CD14-positive monocyte (primary cell): ENCODE measurements at regions not wholly inside any gene's neighbourhood (a gene's known extent, or its start where the extent isn't known, plus 50 kb on each side); places are given as distances from the start of the nearest gene placed in this dataset.
A peak's percentile ranks its signal among the peaks of the same experiment; 100 is the strongest.

Experiments used
- DNase-seq, 3 donors: peaks; one replicate each; pipeline ENCODE4 v3.0.0-alpha.2; 2011 to 2022
- H2AFZ ChIP-seq: 2 replicates; pipeline ENCODE4 v1.6.0; 2012; ENCODE audit warnings: mild to moderate bottlenecking, low read depth, low read length, inconsistent platforms; ENCODE audit not compliant: insufficient read depth, poor library complexity, severe bottlenecking
- H3K27ac ChIP-seq, 2 donors: 1 replicate in 1 of 2; 2 replicates in 1 of 2; pipeline ENCODE4 v1.5.1; 2012 to 2013; ENCODE audit warnings: low read length in 2 of 2, control low read depth in 1 of 2, inconsistent platforms in 1 of 2, low read depth in 1 of 2, mild to moderate bottlenecking in 1 of 2
- H3K27me3 ChIP-seq, 2 donors: one replicate each; pipeline versions ENCODE4 v1.6.0 to v1.6.1; 2011 to 2013; ENCODE audit warnings: low read length in 2 of 2; ENCODE audit not compliant: control insufficient read depth in 2 of 2, insufficient read depth in 2 of 2
- H3K36me3 ChIP-seq, 2 donors: replicated peaks in 1 of 2; 1 replicate in 1 of 2; 2 replicates in 1 of 2; pipeline versions ENCODE4 v1.5.1 to v1.6.1; 2012 to 2013; ENCODE audit warnings: low read length in 2 of 2, control low read depth in 1 of 2, inconsistent platforms in 1 of 2, mild to moderate bottlenecking in 1 of 2; ENCODE audit not compliant: insufficient read depth in 2 of 2, control insufficient read depth in 1 of 2
- H3K4me1 ChIP-seq, 2 donors: 1 replicate in 1 of 2; 2 replicates in 1 of 2; pipeline versions ENCODE4 v1.5.1 to v1.6.1; 2012 to 2013; ENCODE audit warnings: low read length in 2 of 2, control low read depth in 1 of 2, inconsistent platforms in 1 of 2, mild to moderate bottlenecking in 1 of 2, moderate library complexity in 1 of 2; ENCODE audit not compliant: insufficient read depth in 2 of 2, control insufficient read depth in 1 of 2
- H3K4me2 ChIP-seq: replicated peaks from 2 replicates; pipeline ENCODE3; 2012; ENCODE audit warnings: low read length, moderate library complexity, mild to moderate bottlenecking; ENCODE audit not compliant: poor library complexity, severe bottlenecking; ENCODE audit errors: extremely low read depth
- H3K4me3 ChIP-seq, 3 experiments: fragments of 200-600 bp in 1 of 3; sonication (generic) in 1 of 3; replicated peaks in 1 of 3; 1 replicate in 2 of 3; 2 replicates in 1 of 3; pipeline ENCODE4 v1.5.1; 2011 to 2013; ENCODE audit warnings: low read length in 3 of 3, mild to moderate bottlenecking in 3 of 3, control low read depth in 2 of 3, low read depth in 2 of 3, inconsistent platforms in 1 of 3, moderate library complexity in 1 of 3
- H3K79me2 ChIP-seq: 2 replicates; pipeline ENCODE4 v1.6.0; 2012; ENCODE audit warnings: mild to moderate bottlenecking, control low read depth, inconsistent platforms, low read length, moderate library complexity; ENCODE audit not compliant: insufficient read depth
- H3K9ac ChIP-seq: 2 replicates; pipeline ENCODE4 v1.6.0; 2017; ENCODE audit warnings: low read length, mild to moderate bottlenecking; ENCODE audit not compliant: insufficient read depth, poor library complexity, severe bottlenecking
- H3K9me3 ChIP-seq, 2 donors: replicated peaks in 1 of 2; 1 replicate in 1 of 2; 2 replicates in 1 of 2; pipeline versions ENCODE4 v1.5.1 to v1.6.1; 2012 to 2013; ENCODE audit warnings: low read length in 2 of 2, control low read depth in 1 of 2; ENCODE audit not compliant: control insufficient read depth in 1 of 2, insufficient read depth in 1 of 2
- H4K20me1 ChIP-seq: 2 replicates; pipeline ENCODE4 v1.6.0; 2012; ENCODE audit warnings: mild to moderate bottlenecking, low read length, control low read depth, moderate library complexity; ENCODE audit not compliant: insufficient read depth
- H3K27ac Mint-ChIP-seq, 7 donors: one replicate each; pipeline ENCODE4 v1.8.0; 2020; ENCODE audit warnings: mild to moderate bottlenecking in 7 of 7, mixed read lengths in 7 of 7, moderate library complexity in 6 of 7, inconsistent platforms in 2 of 7
- H3K27me3 Mint-ChIP-seq, 3 donors: one replicate each; pipeline ENCODE4 v1.8.0; 2021 to 2022; ENCODE audit warnings: low read depth in 3 of 3, mild to moderate bottlenecking in 3 of 3, mixed read lengths in 3 of 3, moderate library complexity in 3 of 3, inconsistent platforms in 1 of 3
- H3K36me3 Mint-ChIP-seq, 2 donors: one replicate each; pipeline ENCODE4 v1.8.0; 2020; ENCODE audit warnings: mixed read lengths in 2 of 2, inconsistent platforms in 1 of 2, mild to moderate bottlenecking in 1 of 2
- H3K4me1 Mint-ChIP-seq: one replicate; pipeline ENCODE4 v1.8.0; 2020; ENCODE audit warnings: mild to moderate bottlenecking, mixed read lengths
- H3K4me3 Mint-ChIP-seq, 2 donors: one replicate each; pipeline ENCODE4 v1.8.0; 2020; ENCODE audit warnings: mild to moderate bottlenecking in 2 of 2, mixed read lengths in 2 of 2, moderate library complexity in 1 of 2
- H3K9me3 Mint-ChIP-seq, 7 donors: one replicate each; pipeline ENCODE4 v1.8.0; 2020 to 2022; ENCODE audit warnings: mixed read lengths in 7 of 7, mild to moderate bottlenecking in 6 of 7, moderate library complexity in 6 of 7, inconsistent platforms in 2 of 7
- CTCF ChIP-seq: fragments of 200-600 bp; IDR thresholded peaks from one replicate; pipeline ENCODE4 v1.8.0; 2022; ENCODE audit warnings: antibody characterized with exemption, mild to moderate bottlenecking
- WGBS: methylation state at CpG from one replicate; pipeline ENCODE4 v1.1.5; 2013; ENCODE audit warnings: missing lambda C conversion rate; ENCODE audit not compliant: insufficient coverage; 5-methylcytosine and 5-hydroxymethylcytosine counted together
- intact Hi-C, 2 donors: fragments of 100-400 bp; cut with micrococcal nuclease; formaldehyde crosslinking; loops; one replicate each; pipeline versions ENCODE4 v1.15.0 to v1.15.1; 2023

GRCh38 chr2:236855176-236855865 is 230.4 kb upstream of the COPS8 start:
- Mint-ChIP-seq H3K27ac (peak overlapping the region in 1 of 7 donors; percentile 24), H3K4me3 (peak overlapping the region in 1 of 2 donors; percentile 67), H3K9me3 (peaks cover 0 to 17% (median 0%) of the 10 kb centered on the region in 7 donors), H3K4me1 (peaks cover 3% of the 10 kb centered on the region), H3K27me3 (peaks cover 30 to 47% (median 46%) of the 10 kb centered on the region in 3 donors), H3K36me3 (no peaks in the 10 kb centered on the region)
- Histone ChIP-seq H3K27ac (no peak overlapping the region), H2AFZ (no peak overlapping the region), H3K4me3 (no peak overlapping the region), H3K4me1 (no peaks in the 10 kb centered on the region), H3K36me3 (no peaks in the 10 kb centered on the region), H3K9me3 (no peaks in the 10 kb centered on the region), H3K27me3 (peaks cover 4 to 10% of the 10 kb centered on the region in 2 donors), H3K9ac (no peak overlapping the region), H3K4me2 (no peak overlapping the region), H4K20me1 (no peaks in the 10 kb centered on the region), H3K79me2 (no peaks in the 10 kb centered on the region)
- no peak for DNase-seq
- intact Hi-C loops: no loop called here
- no peak for TF ChIP-seq CTCF
- 98% methylated on average over 9 of the region's 9 CpGs for WGBS

GRCh38 chr2:236855866-236856847 is 229.5 kb upstream of the COPS8 start:
- Mint-ChIP-seq H3K27me3 (peaks cover 30 to 46% (median 46%) of the 10 kb centered on the region in 3 donors), H3K27ac (no peak overlapping the region), H3K9me3 (peaks cover 0 to 17% (median 0%) of the 10 kb centered on the region in 7 donors), H3K36me3 (no peaks in the 10 kb centered on the region), H3K4me1 (peaks cover 3% of the 10 kb centered on the region), H3K4me3 (peak overlapping the region in 1 of 2 donors; percentile 67)
- H3K9me3 ChIP-seq: no peaks in the 10 kb centered on the region
- peaks cover 4 to 10% of the 10 kb centered on the region in 2 donors for H3K27me3 ChIP-seq
- no peak for TF ChIP-seq CTCF
- intact Hi-C loops: no loop called here
- H2AFZ ChIP-seq: no peak overlapping the region
- H3K79me2 ChIP-seq: no peaks in the 10 kb centered on the region
- H3K4me3 ChIP-seq: no peak overlapping the region
- H3K4me1 ChIP-seq: no peaks in the 10 kb centered on the region
- H4K20me1 ChIP-seq: no peaks in the 10 kb centered on the region
- no peak for DNase-seq
- H3K27ac ChIP-seq: no peak overlapping the region
- 86% methylated on average over 16 of the region's 22 CpGs for WGBS
- no peak overlapping the region for H3K4me2 ChIP-seq
- no peaks in the 10 kb centered on the region for H3K36me3 ChIP-seq
- H3K9ac ChIP-seq: no peak overlapping the region
